SK-N-SH treated with all-trans-retinoic acid at 6 μM for 48 hours (cell line): ENCODE measurements at regions not wholly inside any gene's neighbourhood (a gene's known extent, or its start where the extent isn't known, plus 50 kb on each side); places are given as distances from the start of the nearest gene placed in this dataset.

Experiments
- BACH2 ChIP-seq: fragments of 250-450 bp; sonication (Bioruptor Pico); IDR thresholded peaks from 2 replicates; pipeline ENCODE4 v1.9.0; 2021; ENCODE audit warnings: mild to moderate bottlenecking, borderline replicate concordance
- ESRRG ChIP-seq: fragments of 250-450 bp; sonication (Bioruptor Pico); IDR thresholded peaks from 2 replicates; pipeline ENCODE4 v1.6.1; 2021; ENCODE audit warnings: mild to moderate bottlenecking
- SNAI2 ChIP-seq: fragments of 250-450 bp; sonication (Bioruptor Pico); IDR thresholded peaks from 2 replicates; pipeline ENCODE4 v1.5.0; 2020; ENCODE audit warnings: mild to moderate bottlenecking, moderate library complexity
- ZFP3 ChIP-seq: fragments of 250-450 bp; sonication (Bioruptor Pico); IDR thresholded peaks from 2 replicates; pipeline ENCODE4 v1.5.0; 2020; ENCODE audit warnings: mild to moderate bottlenecking, moderate library complexity
- ZFP30 ChIP-seq: fragments of 450-650 bp; formaldehyde crosslinking; IDR thresholded peaks from 2 replicates; pipeline ENCODE4 v1.5.0; 2022; ENCODE audit warnings: mild to moderate bottlenecking, moderate library complexity
- ZNF8 ChIP-seq: fragments of 450-650 bp; formaldehyde crosslinking; IDR thresholded peaks from 2 replicates; pipeline ENCODE4 v1.5.0; 2020; ENCODE audit warnings: mild to moderate bottlenecking, moderate library complexity
- TF ChIP-seq, protein P1 (sequence below): fragments of 250-450 bp; sonication (Bioruptor Pico); IDR thresholded peaks from 2 replicates; pipeline ENCODE4 v1.8.0; 2020; ENCODE audit warnings: mild to moderate bottlenecking, moderate library complexity, borderline replicate concordance
- TF ChIP-seq, protein P2 (sequence below): fragments of 250-450 bp; sonication (Bioruptor Pico); IDR thresholded peaks from 2 replicates; pipeline ENCODE4 v1.5.1; 2021; ENCODE audit warnings: mild to moderate bottlenecking, moderate library complexity

DNA sequence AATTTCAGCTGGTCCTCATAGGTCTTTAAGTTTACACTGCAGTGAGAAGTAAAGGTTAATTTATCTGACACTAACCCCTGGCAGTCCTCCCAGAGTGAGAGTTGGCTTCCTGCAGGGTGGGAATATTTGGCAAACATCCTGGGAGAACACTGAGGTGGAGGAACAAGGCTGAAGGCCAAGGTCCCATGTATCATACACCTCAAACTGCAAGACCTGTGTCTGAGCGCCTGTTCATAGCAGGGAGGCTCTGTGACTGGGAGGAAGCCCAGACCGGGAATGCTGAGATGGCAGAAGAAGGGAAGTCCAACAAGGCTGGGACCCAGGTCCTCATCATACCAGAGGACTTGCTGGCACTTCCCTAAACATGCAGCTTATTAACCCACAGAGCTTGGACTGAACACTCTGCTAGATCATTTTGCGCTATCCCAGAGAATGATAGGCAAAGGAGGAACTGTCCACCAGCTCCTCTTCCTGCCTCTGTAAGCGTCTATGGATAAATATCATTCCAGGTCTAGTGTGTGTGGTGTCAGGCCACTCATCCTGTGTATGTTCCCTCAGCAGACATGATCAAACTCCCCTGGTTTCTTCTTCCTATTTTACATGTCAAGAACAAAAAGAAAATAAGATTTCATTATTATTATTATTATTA lies 199.6 kb upstream of the CNOT2 start:
- TF ChIP-seq ZFP3 (no peak), ESRRG (CRISPR knock-in tag) (no peak), SNAI2 (no peak), ZFP30 (CRISPR knock-in tag) (no peak), ZNF8 (CRISPR knock-in tag) (no peak), BACH2 (no peak)
- TF ChIP-seq, protein P1, sequence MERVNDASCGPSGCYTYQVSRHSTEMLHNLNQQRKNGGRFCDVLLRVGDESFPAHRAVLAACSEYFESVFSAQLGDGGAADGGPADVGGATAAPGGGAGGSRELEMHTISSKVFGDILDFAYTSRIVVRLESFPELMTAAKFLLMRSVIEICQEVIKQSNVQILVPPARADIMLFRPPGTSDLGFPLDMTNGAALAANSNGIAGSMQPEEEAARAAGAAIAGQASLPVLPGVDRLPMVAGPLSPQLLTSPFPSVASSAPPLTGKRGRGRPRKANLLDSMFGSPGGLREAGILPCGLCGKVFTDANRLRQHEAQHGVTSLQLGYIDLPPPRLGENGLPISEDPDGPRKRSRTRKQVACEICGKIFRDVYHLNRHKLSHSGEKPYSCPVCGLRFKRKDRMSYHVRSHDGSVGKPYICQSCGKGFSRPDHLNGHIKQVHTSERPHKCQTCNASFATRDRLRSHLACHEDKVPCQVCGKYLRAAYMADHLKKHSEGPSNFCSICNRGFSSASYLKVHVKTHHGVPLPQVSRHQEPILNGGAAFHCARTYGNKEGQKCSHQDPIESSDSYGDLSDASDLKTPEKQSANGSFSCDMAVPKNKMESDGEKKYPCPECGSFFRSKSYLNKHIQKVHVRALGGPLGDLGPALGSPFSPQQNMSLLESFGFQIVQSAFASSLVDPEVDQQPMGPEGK (CRISPR knock-in tag) = no peak
- TF ChIP-seq, protein P2, sequence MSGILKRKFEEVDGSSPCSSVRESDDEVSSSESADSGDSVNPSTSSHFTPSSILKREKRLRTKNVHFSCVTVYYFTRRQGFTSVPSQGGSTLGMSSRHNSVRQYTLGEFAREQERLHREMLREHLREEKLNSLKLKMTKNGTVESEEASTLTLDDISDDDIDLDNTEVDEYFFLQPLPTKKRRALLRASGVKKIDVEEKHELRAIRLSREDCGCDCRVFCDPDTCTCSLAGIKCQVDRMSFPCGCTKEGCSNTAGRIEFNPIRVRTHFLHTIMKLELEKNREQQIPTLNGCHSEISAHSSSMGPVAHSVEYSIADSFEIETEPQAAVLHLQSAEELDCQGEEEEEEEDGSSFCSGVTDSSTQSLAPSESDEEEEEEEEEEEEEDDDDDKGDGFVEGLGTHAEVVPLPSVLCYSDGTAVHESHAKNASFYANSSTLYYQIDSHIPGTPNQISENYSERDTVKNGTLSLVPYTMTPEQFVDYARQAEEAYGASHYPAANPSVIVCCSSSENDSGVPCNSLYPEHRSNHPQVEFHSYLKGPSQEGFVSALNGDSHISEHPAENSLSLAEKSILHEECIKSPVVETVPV (CRISPR knock-in tag) = no peak
